ENCODE measurements at regions not wholly inside any gene's neighbourhood (a gene's known extent, or its start where the extent isn't known, plus 50 kb on each side); places are given as distances from the start of the nearest gene placed in this dataset.
A peak's percentile ranks its signal among the peaks of the same experiment; 100 is the strongest.

DNA sequence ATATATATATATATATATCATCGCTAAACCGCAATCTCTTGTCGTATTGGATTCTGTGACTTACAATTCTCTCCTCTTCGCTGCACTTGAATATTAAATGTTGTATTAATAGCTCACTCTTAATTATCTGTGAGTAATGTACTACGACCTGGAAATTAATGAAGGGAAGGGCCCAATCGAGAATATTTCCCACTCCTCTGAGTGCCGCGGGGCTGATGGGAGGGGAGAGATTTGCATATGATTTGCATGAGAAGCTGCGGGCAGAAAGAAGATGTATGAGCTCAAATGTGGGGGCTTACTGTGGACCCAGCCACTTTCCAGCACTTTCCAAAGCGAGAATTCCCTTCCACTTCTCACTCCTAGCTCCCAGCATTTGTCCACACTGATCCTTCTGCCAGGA is 141.2 kb downstream of the MN1 start:
- TF ChIP-seq, protein P1, sequence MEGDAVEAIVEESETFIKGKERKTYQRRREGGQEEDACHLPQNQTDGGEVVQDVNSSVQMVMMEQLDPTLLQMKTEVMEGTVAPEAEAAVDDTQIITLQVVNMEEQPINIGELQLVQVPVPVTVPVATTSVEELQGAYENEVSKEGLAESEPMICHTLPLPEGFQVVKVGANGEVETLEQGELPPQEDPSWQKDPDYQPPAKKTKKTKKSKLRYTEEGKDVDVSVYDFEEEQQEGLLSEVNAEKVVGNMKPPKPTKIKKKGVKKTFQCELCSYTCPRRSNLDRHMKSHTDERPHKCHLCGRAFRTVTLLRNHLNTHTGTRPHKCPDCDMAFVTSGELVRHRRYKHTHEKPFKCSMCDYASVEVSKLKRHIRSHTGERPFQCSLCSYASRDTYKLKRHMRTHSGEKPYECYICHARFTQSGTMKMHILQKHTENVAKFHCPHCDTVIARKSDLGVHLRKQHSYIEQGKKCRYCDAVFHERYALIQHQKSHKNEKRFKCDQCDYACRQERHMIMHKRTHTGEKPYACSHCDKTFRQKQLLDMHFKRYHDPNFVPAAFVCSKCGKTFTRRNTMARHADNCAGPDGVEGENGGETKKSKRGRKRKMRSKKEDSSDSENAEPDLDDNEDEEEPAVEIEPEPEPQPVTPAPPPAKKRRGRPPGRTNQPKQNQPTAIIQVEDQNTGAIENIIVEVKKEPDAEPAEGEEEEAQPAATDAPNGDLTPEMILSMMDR (IDR thresholded peaks at IDR 0.05; ENCODE audit: control extremely low read depth, extremely low read depth): no peak
- H3K27ac ChIP-seq (ENCODE audit: low read depth in 1 of 2, low read length in 1 of 2): no peak overlapping the region
- H3K9me3 ChIP-seq (ENCODE audit: control insufficient read depth in 4 of 4, insufficient read depth in 3 of 4, low read length in 3 of 4): peaks cover 0 to 9% (median 2%) of the 10 kb centered on the region in 4 donors
- 87 to 89% methylated on average over 10 of the region's 10 CpGs for WGBS, 2 donors
- no peaks in the 10 kb centered on the region for H3K36me3 ChIP-seq (ENCODE audit: control insufficient read depth in 4 of 4, insufficient read depth in 4 of 4, low read length in 4 of 4)
- ATAC-seq (ENCODE audit: insufficient read depth, low FRiP score) (no peak), DNase-seq (no peak)
- no peaks in the 10 kb centered on the region for H3K27me3 ChIP-seq (ENCODE audit: control insufficient read depth in 3 of 3, insufficient read depth in 3 of 3, low read length in 2 of 3)
- no peak overlapping the region for H3K4me3 ChIP-seq
- H3K9ac ChIP-seq (ENCODE audit: insufficient read depth in 1 of 2, low read length in 2 of 2): no peak overlapping the region
- H3K4me1 ChIP-seq (ENCODE audit: control insufficient read depth in 5 of 5, insufficient read depth in 5 of 5, low read length in 5 of 5): peaks cover 0 to 10% (median 6%) of the 10 kb centered on the region in 5 donors

DNA sequence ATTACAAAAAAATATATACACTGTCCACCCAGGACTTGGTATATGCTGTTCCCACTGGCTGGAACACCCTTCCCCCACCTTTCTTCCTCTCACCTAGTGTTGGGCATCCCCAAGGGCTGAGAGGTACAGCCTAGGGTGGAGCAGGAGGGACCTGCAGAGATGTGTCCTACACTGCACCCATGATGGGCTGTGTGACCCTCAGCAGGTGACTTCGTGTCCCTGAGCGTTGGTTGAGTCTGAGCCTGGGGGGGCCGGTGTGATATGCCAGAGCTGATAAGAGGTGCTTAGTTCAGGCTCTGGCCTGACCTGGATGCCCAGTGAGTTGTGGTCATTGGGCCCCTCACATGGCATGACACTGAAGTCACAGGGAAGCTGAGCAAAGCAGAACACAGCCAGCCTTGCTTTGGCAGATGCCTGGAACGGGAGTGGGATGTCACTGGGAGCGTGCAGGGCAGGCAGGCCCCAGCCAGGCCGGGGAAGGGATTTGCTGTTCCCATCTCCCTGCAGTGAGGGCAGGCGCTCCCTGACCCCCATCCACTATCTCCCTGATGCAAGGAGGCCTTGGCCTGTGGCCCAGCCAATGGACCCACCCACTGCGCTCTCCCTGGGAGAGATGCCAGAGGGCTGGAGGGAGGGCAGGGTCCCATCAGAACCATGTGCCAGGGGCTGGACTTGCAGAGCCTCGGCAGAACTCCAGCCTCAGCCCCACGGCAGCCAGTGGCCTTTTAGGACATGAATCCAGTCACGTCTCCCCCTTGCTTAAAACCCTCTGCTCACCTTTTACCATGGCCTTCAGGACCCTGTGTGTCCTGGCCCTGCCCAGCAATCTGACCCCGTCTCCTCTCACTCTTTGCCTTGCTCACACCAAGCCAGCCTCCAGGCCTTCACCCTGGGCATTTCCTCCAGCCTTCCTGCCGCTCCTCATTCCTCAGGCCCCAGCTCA is 138.9 kb downstream of the MN1 start:
- WGBS, 2 donors: 52 to 75% methylated on average over 13 of the region's 13 CpGs

DNA sequence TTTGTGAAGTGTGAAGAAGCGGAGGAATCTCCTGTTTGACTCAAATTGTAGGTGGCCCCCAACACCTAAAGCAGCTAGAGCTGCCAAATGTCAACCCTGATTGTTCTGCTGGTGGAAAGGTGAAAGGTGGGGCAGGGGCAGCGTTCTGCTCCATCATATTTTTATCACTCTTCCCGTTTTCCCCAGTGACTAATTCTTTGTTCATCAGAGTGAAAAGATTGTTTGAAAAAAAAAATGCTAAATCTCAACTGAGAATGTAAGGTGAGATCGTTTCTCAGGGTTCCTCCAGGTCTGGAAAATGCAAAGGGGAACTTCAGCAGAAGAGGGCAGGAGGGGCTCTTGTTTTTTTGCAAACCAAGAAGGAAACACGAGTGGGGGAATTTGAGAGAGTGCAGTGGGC is 137.7 kb downstream of the MN1 start:
- ATAC-seq (ENCODE audit: insufficient read depth, low FRiP score) (no peak), DNase-seq (no peak)
- no peaks in the 10 kb centered on the region for H3K36me3 ChIP-seq (ENCODE audit: control insufficient read depth in 4 of 4, insufficient read depth in 4 of 4, low read length in 4 of 4)
- H3K27me3 ChIP-seq (ENCODE audit: control insufficient read depth in 3 of 3, insufficient read depth in 3 of 3, low read length in 2 of 3): no peaks in the 10 kb centered on the region
- TF ChIP-seq, protein P1 (IDR thresholded peaks at IDR 0.05; ENCODE audit: control extremely low read depth, extremely low read depth): no peak
- no peak overlapping the region for H3K27ac ChIP-seq (ENCODE audit: low read depth in 1 of 2, low read length in 1 of 2)
- 46 to 62% methylated on average over 5 of the region's 5 CpGs for WGBS, 2 donors
- H3K9ac ChIP-seq (ENCODE audit: insufficient read depth in 1 of 2, low read length in 2 of 2): no peak overlapping the region
- no peak overlapping the region for H3K4me3 ChIP-seq
- peaks cover 0 to 4% (median 0%) of the 10 kb centered on the region in 4 donors for H3K9me3 ChIP-seq (ENCODE audit: control insufficient read depth in 4 of 4, insufficient read depth in 3 of 4, low read length in 3 of 4)
- H3K4me1 ChIP-seq (ENCODE audit: control insufficient read depth in 5 of 5, insufficient read depth in 5 of 5, low read length in 5 of 5): peaks cover 1 to 16% (median 7%) of the 10 kb centered on the region in 5 donors

More for the DNA sequence above, 138.9 kb downstream of the MN1 start:
- DNase-seq (peak; percentile 75 to 87 (median 78)), ATAC-seq (ENCODE audit: insufficient read depth, low FRiP score) (no peak)
- no peak overlapping the region for H3K9ac ChIP-seq (ENCODE audit: insufficient read depth in 1 of 2, low read length in 2 of 2)
- TF ChIP-seq, protein P1 (IDR thresholded peaks at IDR 0.05; ENCODE audit: control extremely low read depth, extremely low read depth): no peak
- H3K27ac ChIP-seq (ENCODE audit: low read depth in 1 of 2, low read length in 1 of 2): peak overlapping the region in 1 of 2 donors; percentile 47
- peaks cover 0 to 14% (median 7%) of the 10 kb centered on the region in 5 donors for H3K4me1 ChIP-seq (ENCODE audit: control insufficient read depth in 5 of 5, insufficient read depth in 5 of 5, low read length in 5 of 5)
- H3K27me3 ChIP-seq (ENCODE audit: control insufficient read depth in 3 of 3, insufficient read depth in 3 of 3, low read length in 2 of 3): no peaks in the 10 kb centered on the region
- H3K9me3 ChIP-seq (ENCODE audit: control insufficient read depth in 4 of 4, insufficient read depth in 3 of 4, low read length in 3 of 4): peaks cover 0 to 8% (median 0%) of the 10 kb centered on the region in 4 donors
- H3K36me3 ChIP-seq (ENCODE audit: control insufficient read depth in 4 of 4, insufficient read depth in 4 of 4, low read length in 4 of 4): no peaks in the 10 kb centered on the region
- H3K4me3 ChIP-seq: no peak overlapping the region

All from lung (tissue), 11 donors.